Skeletal muscle tissue (tissue), 3 donors: ENCODE measurements at regions not wholly inside any gene's neighbourhood (a gene's known extent, or its start where the extent isn't known, plus 50 kb on each side); places are given as distances from the start of the nearest gene placed in this dataset.
"Not testable (repeated sequence)": the region's sequence is repeated elsewhere in the genome, so short reads cannot be mapped to it uniquely, and the experiment has no call there.

Source experiments
- H3K27ac ChIP-seq: one replicate; pipeline ENCODE4 v1.7.0; 2013; ENCODE audit warnings: mild to moderate bottlenecking, low read depth, low read length, inconsistent platforms
- H3K27me3 ChIP-seq, 3 donors: one replicate each; pipeline ENCODE4 v1.7.0; 2013; ENCODE audit warnings: low read length in 3 of 3; ENCODE audit not compliant: control insufficient read depth in 3 of 3, insufficient read depth in 3 of 3
- H3K36me3 ChIP-seq, 3 donors: one replicate each; pipeline ENCODE4 v1.7.0; 2013; ENCODE audit warnings: low read length in 3 of 3; ENCODE audit not compliant: control insufficient read depth in 3 of 3, insufficient read depth in 3 of 3
- H3K4me1 ChIP-seq, 3 donors: one replicate each; pipeline ENCODE4 v1.7.0; 2013; ENCODE audit warnings: low read length in 3 of 3, mild to moderate bottlenecking in 3 of 3; ENCODE audit not compliant: control insufficient read depth in 3 of 3, insufficient read depth in 3 of 3
- H3K4me3 ChIP-seq, 3 donors: one replicate each; pipeline ENCODE4 v1.7.0; 2013; ENCODE audit warnings: low read length in 3 of 3
- H3K9ac ChIP-seq, 3 donors: one replicate each; pipeline ENCODE4 v1.7.0; 2013; ENCODE audit warnings: low read length in 3 of 3, mild to moderate bottlenecking in 3 of 3, moderate library complexity in 2 of 3, low read depth in 1 of 3
- H3K9me3 ChIP-seq, 3 donors: one replicate each; pipeline ENCODE4 v1.7.0; 2013; ENCODE audit warnings: low read length in 3 of 3; ENCODE audit not compliant: control insufficient read depth in 3 of 3
- donor health status: Osteomylitis.

GRCh38 chr4:66300336-66300934, 630.1 kb upstream of the EPHA5 start:
- Histone ChIP-seq H3K4me3 (no peak overlapping the region), H3K27ac (no peak overlapping the region), H3K27me3 (no peaks in the 10 kb centered on the region), H3K4me1 (no peaks in the 10 kb centered on the region), H3K9ac (no peak overlapping the region), H3K36me3 (no peaks in the 10 kb centered on the region), H3K9me3 (no peaks in the 10 kb centered on the region)

- no peak overlapping the region for H3K27ac ChIP-seq
- no peaks in the 10 kb centered on the region for H3K4me1 ChIP-seq
- H3K9me3 ChIP-seq = peaks cover 0 to 3% (median 0%) of the 10 kb centered on the region in 3 donors
- H3K27me3 ChIP-seq = no peaks in the 10 kb centered on the region
- no peak overlapping the region for H3K9ac ChIP-seq
- no peaks in the 10 kb centered on the region for H3K36me3 ChIP-seq
- no peak overlapping the region for H3K4me3 ChIP-seq
These were observed 628.3 kb upstream of the EPHA5 start for GRCh38 chr4:66298569-66298968.

GRCh38 chr4:66297703-66298102, 627.4 kb upstream of the EPHA5 start:
- no peaks in the 10 kb centered on the region for H3K27me3 ChIP-seq
- no peak overlapping the region for H3K9ac ChIP-seq
- H3K36me3 ChIP-seq = no peaks in the 10 kb centered on the region
- H3K4me3 ChIP-seq = no peak overlapping the region
- H3K27ac ChIP-seq = no peak overlapping the region
- H3K4me1 ChIP-seq = no peaks in the 10 kb centered on the region
- peaks cover 0 to 3% (median 0%) of the 10 kb centered on the region in 3 donors for H3K9me3 ChIP-seq

GRCh38 chr4:66294638-66295037, 624.3 kb upstream of the EPHA5 start:
- no peaks in the 10 kb centered on the region for H3K4me1 ChIP-seq
- H3K9me3 ChIP-seq = peaks cover 0 to 3% (median 0%) of the 10 kb centered on the region in 3 donors
- H3K27ac ChIP-seq = no peak overlapping the region
- no peaks in the 10 kb centered on the region for H3K27me3 ChIP-seq
- H3K4me3 ChIP-seq = no peak overlapping the region
- H3K36me3 ChIP-seq = no peaks in the 10 kb centered on the region
- no peak overlapping the region for H3K9ac ChIP-seq

- no peak overlapping the region for H3K27ac ChIP-seq
- H3K4me1 ChIP-seq = no peaks in the 10 kb centered on the region
- H3K9ac ChIP-seq = no peak overlapping the region
- H3K27me3 ChIP-seq = no peaks in the 10 kb centered on the region
- no peaks in the 10 kb centered on the region for H3K36me3 ChIP-seq
- no peak overlapping the region for H3K4me3 ChIP-seq
- peaks cover 0 to 3% (median 3%) of the 10 kb centered on the region in 3 donors for H3K9me3 ChIP-seq
These were observed 614.7 kb upstream of the EPHA5 start for GRCh38 chr4:66284991-66285451.

- no peak overlapping the region for H3K27ac ChIP-seq
- H3K9me3 ChIP-seq = no peaks in the 10 kb centered on the region
- H3K4me3 ChIP-seq = no peak overlapping the region
- no peaks in the 10 kb centered on the region for H3K27me3 ChIP-seq
- no peaks in the 10 kb centered on the region for H3K36me3 ChIP-seq
- no peak overlapping the region for H3K9ac ChIP-seq
- no peaks in the 10 kb centered on the region for H3K4me1 ChIP-seq
These were observed 608.8 kb upstream of the EPHA5 start for GRCh38 chr4:66279084-66279483.

GRCh38 chr4:66275411-66276038, 605.2 kb upstream of the EPHA5 start:
- Histone ChIP-seq H3K36me3 (no peaks in the 10 kb centered on the region), H3K9me3 (peaks cover 0 to 3% (median 3%) of the 10 kb centered on the region in 3 donors), H3K4me3 (no peak overlapping the region), H3K27ac (no peak overlapping the region), H3K9ac (no peak overlapping the region), H3K4me1 (no peaks in the 10 kb centered on the region), H3K27me3 (no peaks in the 10 kb centered on the region)

- no peak overlapping the region for H3K4me3 ChIP-seq
- H3K4me1 ChIP-seq = no peaks in the 10 kb centered on the region
- H3K36me3 ChIP-seq = no peaks in the 10 kb centered on the region
- H3K9ac ChIP-seq = no peak overlapping the region
- no peak overlapping the region for H3K27ac ChIP-seq
- H3K27me3 ChIP-seq = no peaks in the 10 kb centered on the region
- H3K9me3 ChIP-seq = peaks cover 0 to 3% (median 3%) of the 10 kb centered on the region in 3 donors
These were observed 602.8 kb upstream of the EPHA5 start for GRCh38 chr4:66273110-66273509.

GRCh38 chr4:66270356-66270755, 600.1 kb upstream of the EPHA5 start:
- H3K9ac ChIP-seq, H3K4me1 ChIP-seq, H3K36me3 ChIP-seq, H3K4me3 ChIP-seq, H3K27ac ChIP-seq, H3K9me3 ChIP-seq, H3K27me3 ChIP-seq: not testable (repeated sequence)

- not testable (repeated sequence) for H3K36me3 ChIP-seq
These were observed 596.3 kb upstream of the EPHA5 start for GRCh38 chr4:66266554-66266953.

More at GRCh38 chr4:66266554-66266953, 596.3 kb upstream of the EPHA5 start:
- not testable (repeated sequence) for H3K9me3 ChIP-seq, H3K27ac ChIP-seq, H3K9ac ChIP-seq, H3K4me3 ChIP-seq, H3K4me1 ChIP-seq, H3K27me3 ChIP-seq
